ENCODE measurements at regions not wholly inside any gene's neighbourhood (a gene's known extent, or its start where the extent isn't known, plus 50 kb on each side); places are given as distances from the start of the nearest gene placed in this dataset.

DNA sequence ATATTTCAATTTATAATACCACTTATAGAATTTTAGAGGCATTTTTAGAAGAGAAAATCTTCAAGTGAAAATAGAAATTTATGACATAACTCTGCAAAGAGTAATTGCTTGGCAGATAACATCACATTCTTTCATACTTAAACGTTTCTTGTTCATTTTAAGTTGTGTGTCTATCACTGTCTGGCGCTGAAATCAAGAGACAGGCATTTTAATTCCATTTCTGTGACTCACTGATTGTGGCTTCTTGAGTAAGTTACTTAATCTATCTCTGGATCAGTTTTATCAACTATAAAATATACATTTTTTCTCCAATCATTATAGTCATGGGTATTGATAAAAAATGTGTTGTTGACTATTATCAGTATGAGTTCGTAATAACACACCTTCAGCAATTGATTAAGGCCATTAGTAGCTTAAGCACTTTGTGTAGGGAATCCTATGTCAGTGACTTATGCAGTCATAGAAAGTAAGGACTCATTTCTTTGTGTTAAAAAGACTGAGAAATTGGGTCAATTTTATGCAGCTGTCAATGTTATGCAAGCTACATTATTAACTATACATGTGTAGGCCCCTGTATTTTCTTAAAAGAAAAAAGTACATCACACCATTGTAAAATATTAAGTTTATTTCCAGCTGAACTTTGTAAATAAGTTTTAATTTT, 497.3 kb downstream of the CCDC85A start:
- DNase-seq (ENCODE audit: low spot score in 2 of 2) (no peak), ATAC-seq (ENCODE audit: low read depth) (no peak)
- Mint-ChIP-seq H3K27me3 (no peaks in the 10 kb centered on the region), H3K9me3 (no peaks in the 10 kb centered on the region), H3K4me1 (no peaks in the 10 kb centered on the region), H3K4me3 (no peak overlapping the region), H3K36me3 (no peaks in the 10 kb centered on the region), H3K27ac (no peak overlapping the region)

DNA sequence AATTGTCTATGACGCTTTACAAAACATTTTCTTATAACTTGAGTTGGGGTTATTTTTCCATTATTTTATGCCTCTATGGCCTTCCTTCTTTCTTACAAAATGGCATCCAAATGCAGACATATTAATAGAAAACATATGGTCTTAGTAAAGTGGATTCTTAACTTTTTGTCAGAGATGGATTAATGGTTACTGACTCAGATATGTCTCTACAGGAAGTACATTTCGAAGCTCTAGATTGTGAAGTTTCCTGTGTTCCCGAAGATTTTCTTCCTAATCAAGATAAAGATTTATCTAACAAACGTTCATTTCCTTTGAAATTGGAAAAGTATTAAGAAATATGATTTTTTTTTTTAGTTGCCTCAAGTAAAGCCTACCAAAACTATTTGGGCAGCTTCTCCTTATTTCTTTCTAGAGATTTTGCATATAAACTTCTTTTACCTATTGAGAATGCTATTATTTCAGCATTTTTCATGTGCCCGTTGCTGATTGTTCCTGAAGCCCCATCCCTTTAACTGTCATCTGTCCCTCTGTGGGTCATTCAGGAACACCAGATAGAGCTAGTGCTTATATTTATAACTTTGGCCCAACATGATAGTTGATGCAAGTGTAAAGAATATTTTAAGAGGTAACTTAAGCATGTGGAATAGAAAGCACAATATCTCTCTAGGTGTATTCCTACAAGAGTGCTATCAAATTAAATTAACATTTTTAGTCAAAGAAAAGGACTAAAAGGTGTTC, 498.0 kb downstream of the CCDC85A start:
- Mint-ChIP-seq H3K36me3 (no peaks in the 10 kb centered on the region), H3K4me3 (no peak overlapping the region), H3K27ac (no peak overlapping the region), H3K9me3 (no peaks in the 10 kb centered on the region), H3K4me1 (no peaks in the 10 kb centered on the region), H3K27me3 (no peaks in the 10 kb centered on the region)
- no peak for DNase-seq (ENCODE audit: low spot score in 2 of 2)
- ATAC-seq (ENCODE audit: low read depth) = no peak

DNA sequence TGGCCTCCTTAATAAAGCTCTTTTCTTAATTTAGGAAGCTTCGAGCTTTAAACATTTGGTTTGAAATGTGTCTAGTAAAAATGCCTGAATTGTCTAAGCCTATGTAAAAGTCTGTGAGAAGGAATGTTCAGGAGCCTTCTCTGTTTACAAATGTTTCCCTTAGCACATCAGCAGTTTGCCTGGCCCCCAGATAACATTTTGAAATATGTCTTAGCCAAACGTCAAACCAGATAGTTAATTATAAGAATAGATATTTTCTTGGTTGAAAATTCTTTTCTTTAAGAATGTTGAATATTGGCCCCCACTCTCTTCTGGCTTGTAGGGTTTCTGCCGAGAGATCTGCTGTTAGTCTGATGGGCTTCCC, 498.6 kb downstream of the CCDC85A start:
- no peaks in the 10 kb centered on the region for H3K36me3 Mint-ChIP-seq
- H3K9me3 Mint-ChIP-seq = no peaks in the 10 kb centered on the region
- no peak for DNase-seq (ENCODE audit: low spot score in 2 of 2)
- no peak for ATAC-seq (ENCODE audit: low read depth)
- no peaks in the 10 kb centered on the region for H3K4me1 Mint-ChIP-seq
- H3K27ac Mint-ChIP-seq = no peak overlapping the region
- no peaks in the 10 kb centered on the region for H3K27me3 Mint-ChIP-seq
- H3K4me3 Mint-ChIP-seq = no peak overlapping the region

DNA sequence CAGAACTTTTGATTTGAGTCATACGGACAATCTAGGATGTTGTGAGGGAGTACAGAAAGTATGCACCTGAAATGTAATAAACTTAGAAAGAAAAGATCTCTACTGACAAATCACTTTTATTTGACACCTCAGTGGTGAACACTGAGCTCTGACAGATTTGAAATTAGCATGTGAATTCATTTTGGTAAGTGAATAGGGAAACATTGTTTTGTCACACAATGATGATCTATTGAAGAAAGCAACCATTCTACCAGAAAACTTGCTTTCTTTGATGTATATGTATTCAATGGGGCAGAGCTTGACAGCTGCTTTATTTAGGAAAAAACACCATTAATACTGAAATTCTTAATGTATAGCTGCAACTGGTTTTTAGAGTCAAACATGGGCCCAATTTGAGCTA, 500.5 kb downstream of the CCDC85A start:
- H3K4me3 Mint-ChIP-seq = no peak overlapping the region
- no peaks in the 10 kb centered on the region for H3K36me3 Mint-ChIP-seq
- no peaks in the 10 kb centered on the region for H3K9me3 Mint-ChIP-seq
- ATAC-seq (ENCODE audit: low read depth) (no peak), DNase-seq (ENCODE audit: low spot score in 2 of 2) (no peak)
- H3K27me3 Mint-ChIP-seq = no peaks in the 10 kb centered on the region
- no peak overlapping the region for H3K27ac Mint-ChIP-seq
- H3K4me1 Mint-ChIP-seq = no peaks in the 10 kb centered on the region

DNA sequence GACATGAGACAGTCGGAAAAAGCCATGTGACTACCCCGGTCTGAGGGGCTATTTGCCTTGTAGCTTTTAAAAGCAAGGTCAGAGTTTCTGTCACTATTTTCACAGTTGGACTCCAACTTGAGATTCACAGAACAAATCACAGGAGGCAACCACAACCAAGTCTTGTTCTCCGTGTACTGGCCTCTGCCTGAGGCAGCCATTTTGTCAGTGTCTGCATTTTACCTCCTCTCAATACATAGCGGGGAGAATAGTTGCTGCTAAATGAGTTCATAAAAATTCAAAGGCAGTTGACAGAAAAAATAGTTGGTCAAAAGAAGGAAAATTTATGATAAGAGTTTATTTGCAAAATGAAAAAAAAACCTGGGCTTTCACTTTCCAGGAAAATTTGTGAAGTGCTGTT, 501.4 kb downstream of the CCDC85A start:
- Mint-ChIP-seq H3K9me3 (no peaks in the 10 kb centered on the region), H3K27ac (no peak overlapping the region), H3K4me1 (no peaks in the 10 kb centered on the region), H3K4me3 (no peak overlapping the region), H3K36me3 (no peaks in the 10 kb centered on the region), H3K27me3 (no peaks in the 10 kb centered on the region)
- no peak for DNase-seq (ENCODE audit: low spot score in 2 of 2)
- ATAC-seq (ENCODE audit: low read depth) = no peak

DNA sequence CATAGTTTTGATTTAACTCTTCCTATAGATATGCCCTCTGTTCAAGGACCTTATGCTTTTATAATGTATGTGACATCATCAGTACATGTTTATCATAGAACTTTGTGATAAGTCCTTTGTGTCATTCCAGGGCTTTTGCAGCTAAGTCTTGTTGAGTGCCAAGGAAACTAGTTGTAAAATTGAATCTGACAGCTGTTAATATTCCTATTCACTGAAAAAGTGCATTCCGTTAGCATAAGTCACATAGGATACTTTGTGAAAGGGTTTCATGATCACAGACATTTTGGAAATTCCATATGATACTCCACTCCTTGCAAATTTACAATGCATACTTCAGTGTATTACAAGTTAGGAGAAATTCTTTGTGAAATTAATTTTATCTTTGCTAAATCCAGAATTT, 503.4 kb downstream of the CCDC85A start:
- H3K4me1 Mint-ChIP-seq = no peaks in the 10 kb centered on the region
- H3K36me3 Mint-ChIP-seq = no peaks in the 10 kb centered on the region
- H3K9me3 Mint-ChIP-seq = no peaks in the 10 kb centered on the region
- DNase-seq (ENCODE audit: low spot score in 2 of 2) = no peak
- no peak overlapping the region for H3K4me3 Mint-ChIP-seq
- H3K27me3 Mint-ChIP-seq = no peaks in the 10 kb centered on the region
- no peak for ATAC-seq (ENCODE audit: low read depth)
- H3K27ac Mint-ChIP-seq = no peak overlapping the region

DNA sequence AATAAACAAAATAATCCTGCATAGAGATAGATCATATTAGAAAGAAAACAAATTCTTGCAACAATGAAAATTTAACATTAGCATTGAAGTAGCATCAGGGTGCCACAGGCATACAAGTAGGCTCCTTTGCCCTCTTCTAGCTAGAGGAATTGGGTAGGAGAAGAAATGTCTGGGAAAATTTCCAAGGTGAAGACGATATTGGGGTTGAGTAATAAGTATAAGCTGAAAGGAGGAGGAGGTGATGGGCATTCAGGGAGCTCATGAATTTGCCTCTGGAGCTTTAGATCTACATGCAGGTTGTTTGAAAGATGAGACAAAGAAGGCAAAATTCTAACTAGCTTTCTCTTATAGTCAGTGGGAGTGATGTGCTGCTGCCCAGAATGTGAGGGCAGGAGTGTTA, 504.9 kb downstream of the CCDC85A start:
- H3K9me3 Mint-ChIP-seq = peaks cover 3% of the 10 kb centered on the region
- H3K27me3 Mint-ChIP-seq = no peaks in the 10 kb centered on the region
- no peak for ATAC-seq (ENCODE audit: low read depth)
- H3K36me3 Mint-ChIP-seq = no peaks in the 10 kb centered on the region
- H3K4me3 Mint-ChIP-seq = no peak overlapping the region
- no peak overlapping the region for H3K27ac Mint-ChIP-seq
- H3K4me1 Mint-ChIP-seq = no peaks in the 10 kb centered on the region
- no peak for DNase-seq (ENCODE audit: low spot score in 2 of 2)

DNA sequence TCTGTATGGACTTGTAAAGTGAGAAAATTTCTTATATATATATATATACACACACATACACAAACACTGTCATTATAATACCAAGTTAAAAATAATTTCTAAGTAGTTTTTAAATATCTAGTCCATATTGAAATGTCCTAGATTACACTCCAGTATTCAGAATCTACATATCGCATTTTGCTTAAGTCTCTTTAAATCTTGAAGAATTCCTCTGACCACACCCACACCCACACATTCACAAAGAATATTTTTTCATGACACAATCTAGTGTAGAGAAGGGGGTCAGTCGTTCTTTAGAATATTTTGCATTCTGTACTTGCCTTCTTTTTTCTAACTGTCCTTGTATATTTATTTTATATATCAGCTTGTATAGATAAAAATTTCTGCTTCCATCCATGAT, 509.7 kb downstream of the CCDC85A start:
- Mint-ChIP-seq H3K27me3 (no peaks in the 10 kb centered on the region), H3K36me3 (no peaks in the 10 kb centered on the region), H3K9me3 (peaks cover 3% of the 10 kb centered on the region), H3K4me1 (no peaks in the 10 kb centered on the region), H3K4me3 (no peak overlapping the region), H3K27ac (no peak overlapping the region)
- DNase-seq (ENCODE audit: low spot score in 2 of 2) (no peak), ATAC-seq (ENCODE audit: low read depth) (no peak)

DNA sequence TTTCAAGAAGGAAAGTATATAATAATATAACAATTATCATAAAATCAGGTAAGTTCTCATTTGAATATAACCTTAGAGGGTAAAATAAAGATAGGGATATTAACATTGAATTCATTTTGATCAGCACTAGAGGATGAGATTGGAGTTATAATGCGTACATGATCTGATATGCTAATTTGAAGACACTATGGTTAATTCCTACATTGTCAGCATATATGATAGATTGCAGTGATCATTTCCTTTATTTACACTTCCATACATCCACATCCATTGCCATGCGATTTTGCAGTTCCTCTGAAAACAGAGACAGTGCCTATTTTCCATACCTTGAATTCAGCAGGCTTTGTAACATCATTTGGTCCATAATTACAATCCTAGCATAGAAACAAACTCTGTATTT, 519.2 kb downstream of the CCDC85A start:
- Mint-ChIP-seq H3K36me3 (no peaks in the 10 kb centered on the region), H3K4me1 (no peaks in the 10 kb centered on the region), H3K27me3 (no peaks in the 10 kb centered on the region), H3K27ac (no peak overlapping the region), H3K9me3 (peaks cover 7% of the 10 kb centered on the region), H3K4me3 (no peak overlapping the region)
- ATAC-seq (ENCODE audit: low read depth) (no peak), DNase-seq (ENCODE audit: low spot score in 2 of 2) (no peak)

DNA sequence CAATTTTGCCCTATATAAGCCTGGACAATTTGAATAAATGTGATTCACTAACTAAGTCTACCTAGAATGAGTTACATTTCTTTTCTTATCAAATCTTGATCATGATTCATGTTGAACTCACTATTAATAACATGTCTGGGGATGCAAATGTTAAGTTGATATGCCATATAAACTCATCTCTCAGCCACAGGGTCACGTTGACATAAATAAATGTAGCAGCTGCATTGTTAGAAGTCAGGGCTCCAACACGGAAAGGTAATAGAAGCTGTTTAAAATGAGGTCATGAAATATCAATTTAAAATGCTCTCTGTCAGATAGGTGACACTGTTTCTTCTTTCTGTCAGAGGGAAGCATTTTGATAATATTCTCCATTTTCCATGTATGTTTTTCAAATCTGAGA, 521.9 kb downstream of the CCDC85A start:
- no peak overlapping the region for H3K4me3 Mint-ChIP-seq
- no peaks in the 10 kb centered on the region for H3K27me3 Mint-ChIP-seq
- peaks cover 1% of the 10 kb centered on the region for H3K9me3 Mint-ChIP-seq
- H3K36me3 Mint-ChIP-seq = no peaks in the 10 kb centered on the region
- ATAC-seq (ENCODE audit: low read depth) (no peak), DNase-seq (ENCODE audit: low spot score in 2 of 2) (no peak)
- H3K4me1 Mint-ChIP-seq = no peaks in the 10 kb centered on the region
- no peak overlapping the region for H3K27ac Mint-ChIP-seq

DNA sequence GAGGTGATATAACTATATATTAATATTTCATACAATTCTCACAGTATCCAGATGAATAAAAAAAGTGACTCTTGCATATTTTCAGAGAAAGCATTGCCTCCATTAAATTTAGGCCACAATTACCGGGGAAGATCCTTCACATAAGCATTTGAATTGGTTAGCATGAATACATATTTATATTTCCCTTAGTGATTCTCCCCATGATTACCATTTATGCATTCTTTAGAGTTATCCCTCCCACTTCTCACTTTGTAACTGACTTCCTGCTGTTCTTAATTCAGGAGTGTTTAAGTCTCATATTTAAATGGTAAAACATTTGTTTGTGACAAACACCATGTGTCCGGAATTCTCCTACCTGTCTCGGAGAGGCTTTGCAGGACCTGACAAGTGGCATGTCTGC, 523.4 kb downstream of the CCDC85A start:
- no peak overlapping the region for H3K4me3 Mint-ChIP-seq
- DNase-seq (ENCODE audit: low spot score in 2 of 2) (no peak), ATAC-seq (ENCODE audit: low read depth) (no peak)
- no peaks in the 10 kb centered on the region for H3K36me3 Mint-ChIP-seq
- no peaks in the 10 kb centered on the region for H3K27me3 Mint-ChIP-seq
- H3K9me3 Mint-ChIP-seq = peaks cover 1% of the 10 kb centered on the region
- no peaks in the 10 kb centered on the region for H3K4me1 Mint-ChIP-seq
- H3K27ac Mint-ChIP-seq = no peak overlapping the region

DNA sequence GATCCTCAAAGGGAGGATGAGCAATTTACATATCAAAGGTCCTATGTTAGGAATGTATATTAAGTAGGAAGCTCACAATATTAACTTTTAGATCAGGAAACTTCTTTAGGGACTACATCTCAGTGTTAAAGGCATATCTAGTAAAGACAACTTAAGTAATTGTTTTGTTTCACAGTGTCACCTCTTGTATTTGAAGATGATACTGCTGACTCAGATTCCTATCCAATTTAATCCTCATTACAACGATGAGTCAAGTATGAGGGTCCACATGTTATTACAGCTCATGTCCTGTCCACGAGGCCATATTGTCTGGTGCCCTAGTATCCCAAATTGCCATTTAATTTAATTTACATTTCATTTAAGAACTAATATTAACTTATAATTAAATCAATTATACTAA, 523.9 kb downstream of the CCDC85A start:
- ATAC-seq (ENCODE audit: low read depth) = no peak
- peaks cover 1% of the 10 kb centered on the region for H3K9me3 Mint-ChIP-seq
- H3K27ac Mint-ChIP-seq = no peak overlapping the region
- no peak overlapping the region for H3K4me3 Mint-ChIP-seq
- DNase-seq (ENCODE audit: low spot score in 2 of 2) = no peak
- H3K4me1 Mint-ChIP-seq = no peaks in the 10 kb centered on the region
- H3K27me3 Mint-ChIP-seq = no peaks in the 10 kb centered on the region
- no peaks in the 10 kb centered on the region for H3K36me3 Mint-ChIP-seq

DNA sequence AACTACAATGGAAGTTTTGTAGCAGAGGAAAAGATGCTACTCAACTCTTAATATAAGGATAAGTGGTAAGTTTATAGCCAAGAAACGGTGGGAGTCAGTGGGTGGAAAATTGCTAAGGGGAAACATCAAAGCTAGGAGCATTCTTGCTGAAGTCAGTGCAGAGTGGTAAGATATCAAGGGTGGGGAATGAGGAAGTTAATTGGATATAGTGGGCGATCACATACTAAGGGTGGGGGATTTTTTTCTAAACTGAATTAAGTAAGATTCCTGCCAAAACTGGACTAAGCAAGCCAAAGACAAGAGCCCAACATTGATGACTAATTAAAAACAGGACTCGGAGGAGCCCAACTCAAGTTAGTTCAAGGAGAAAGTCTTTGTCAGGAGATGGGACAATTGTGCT, 525.4 kb downstream of the CCDC85A start:
- no peak for DNase-seq (ENCODE audit: low spot score in 2 of 2)
- H3K4me1 Mint-ChIP-seq = no peaks in the 10 kb centered on the region
- H3K4me3 Mint-ChIP-seq = no peak overlapping the region
- peaks cover 1% of the 10 kb centered on the region for H3K9me3 Mint-ChIP-seq
- H3K27ac Mint-ChIP-seq = no peak overlapping the region
- H3K27me3 Mint-ChIP-seq = no peaks in the 10 kb centered on the region
- H3K36me3 Mint-ChIP-seq = no peaks in the 10 kb centered on the region
- no peak for ATAC-seq (ENCODE audit: low read depth)

DNA sequence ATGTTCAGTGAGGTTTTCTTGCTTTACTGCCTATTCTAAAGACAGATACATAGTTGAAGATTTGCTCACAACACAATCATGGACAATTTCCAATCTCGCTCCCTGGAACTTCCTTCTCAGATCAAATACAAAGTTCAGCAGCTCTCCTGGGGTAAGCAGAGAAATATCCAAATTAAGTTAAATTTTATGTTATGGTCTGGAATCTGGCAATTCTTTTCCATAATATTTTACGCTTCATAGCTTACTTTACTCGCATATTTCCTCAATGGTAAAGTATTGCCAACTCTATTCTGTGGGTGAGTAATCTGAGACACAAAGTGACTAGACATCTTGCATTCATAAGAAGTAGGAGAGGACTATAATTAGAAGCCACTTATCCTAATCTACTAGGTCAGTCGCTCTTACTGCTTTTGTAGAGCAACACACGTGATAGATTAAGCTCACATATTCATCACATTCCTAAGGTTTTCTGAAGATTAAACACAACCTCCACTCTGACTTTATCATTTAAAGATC, 529.4 kb downstream of the CCDC85A start:
- no peak for DNase-seq (ENCODE audit: low spot score in 2 of 2)
- H3K36me3 Mint-ChIP-seq = no peaks in the 10 kb centered on the region

DNA sequence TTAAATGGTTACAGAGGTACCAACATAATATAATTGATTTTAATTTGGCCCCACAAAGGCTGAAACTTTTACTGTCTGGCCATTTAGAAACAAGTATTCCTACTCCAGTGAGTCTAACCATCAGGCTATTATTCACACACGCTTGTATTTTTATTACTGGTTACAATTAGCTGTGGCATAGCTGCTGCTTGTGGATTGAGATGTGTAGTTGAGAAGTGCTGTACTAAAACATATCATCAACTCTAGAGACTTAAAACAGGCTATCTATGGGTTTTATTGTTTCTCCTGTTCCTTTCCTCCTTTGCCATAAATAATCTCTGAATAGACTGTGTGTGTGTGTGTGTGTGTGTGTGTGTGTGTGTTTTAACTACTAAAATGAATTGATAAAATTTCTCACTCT, 530.2 kb downstream of the CCDC85A start:
- H3K9me3 Mint-ChIP-seq = no peaks in the 10 kb centered on the region
- DNase-seq (ENCODE audit: low spot score in 2 of 2) (no peak), ATAC-seq (ENCODE audit: low read depth) (no peak)
- H3K36me3 Mint-ChIP-seq = no peaks in the 10 kb centered on the region
- H3K27ac Mint-ChIP-seq = no peak overlapping the region
- H3K4me1 Mint-ChIP-seq = no peaks in the 10 kb centered on the region
- H3K27me3 Mint-ChIP-seq = no peaks in the 10 kb centered on the region
- no peak overlapping the region for H3K4me3 Mint-ChIP-seq

More for the DNA sequence above, 529.4 kb downstream of the CCDC85A start:
- H3K4me1 Mint-ChIP-seq = no peaks in the 10 kb centered on the region
- H3K27me3 Mint-ChIP-seq = no peaks in the 10 kb centered on the region
- H3K4me3 Mint-ChIP-seq = no peak overlapping the region
- H3K9me3 Mint-ChIP-seq = no peaks in the 10 kb centered on the region
- no peak for ATAC-seq (ENCODE audit: low read depth)
- no peak overlapping the region for H3K27ac Mint-ChIP-seq

Measured in memory B cell (primary cell).